H1 (cell line): ENCODE measurements at regions not wholly inside any gene's neighbourhood (a gene's known extent, or its start where the extent isn't known, plus 50 kb on each side); places are given as distances from the start of the nearest gene placed in this dataset.

Source experiments
- CTCF ChIA-PET: fragments of 300-600 bp; sonication (Branson Sonifier 250); formaldehyde crosslinking; loops from one replicate; lab custom pipeline; 2021; ENCODE audit not compliant: partially characterized antibody; lab: Charles Lee
- POLR2A ChIA-PET: fragments of 300-600 bp; sonication (Branson Sonifier 250); formaldehyde crosslinking; loops from one replicate; lab custom pipeline; 2021; ENCODE audit warnings: inconsistent platforms; ENCODE audit not compliant: partially characterized antibody; lab: Charles Lee
- DNase-seq, 2 experiments: peaks; one replicate each; pipeline versions ENCODE4 v3.0.0 to v3.0.0-alpha.2; 2010 to 2022; ENCODE audit warnings: low spot score in 2 of 2, low read depth in 1 of 2, mixed read lengths in 1 of 2
- FAIRE-seq: peaks from 2 replicates; lab custom pipeline; 2011; peaks lifted over from hg19 to GRCh38; lab: Jason Lieb, UNC
- H2AFZ ChIP-seq: 2 replicates; pipeline ENCODE4 v1.8.1; 2012; ENCODE audit warnings: low read length, inconsistent platforms
- H2AK5ac ChIP-seq: 2 replicates; pipeline ENCODE4 v1.6.1; 2013; ENCODE audit warnings: low read depth, low read length
- H2BK120ac ChIP-seq: replicated peaks from 2 replicates; pipeline ENCODE3; 2013; ENCODE audit warnings: low read depth, low read length, inconsistent platforms
- H2BK12ac ChIP-seq: 2 replicates; pipeline ENCODE4 v1.6.1; 2013; ENCODE audit warnings: low read depth, low read length
- H2BK15ac ChIP-seq: 2 replicates; pipeline ENCODE4 v1.6.1; 2013; ENCODE audit warnings: low read length
- H2BK20ac ChIP-seq: 2 replicates; pipeline ENCODE4 v1.6.1; 2013; ENCODE audit warnings: low read length
- H2BK5ac ChIP-seq: 2 replicates; pipeline ENCODE4 v1.6.1; 2013; ENCODE audit warnings: low read depth, low read length
- H3K14ac ChIP-seq: 2 replicates; pipeline ENCODE4 v1.6.1; 2013; ENCODE audit warnings: inconsistent platforms; ENCODE audit not compliant: insufficient read length
- H3K18ac ChIP-seq: 2 replicates; pipeline ENCODE4 v1.6.1; 2013; ENCODE audit warnings: low read length; ENCODE audit errors: extremely low read depth
- H3K23ac ChIP-seq: 2 replicates; pipeline ENCODE4 v1.6.1; 2013; ENCODE audit warnings: inconsistent platforms; ENCODE audit not compliant: insufficient read length
- H3K23me2 ChIP-seq: 2 replicates; pipeline ENCODE4 v1.6.1; 2013; ENCODE audit warnings: low read depth, low read length
- H3K27ac ChIP-seq: 2 replicates; pipeline ENCODE4 v1.6.1; 2011; ENCODE audit warnings: low read depth, low read length, inconsistent platforms
- H3K27me3 ChIP-seq, 4 experiments: replicated peaks in 1 of 4; 1 replicate in 1 of 4; 2 replicates in 3 of 4; pipeline versions ENCODE4 v1.6.1 to v1.8.1; 2011 to 2013; ENCODE audit warnings: low read length in 3 of 4, mild to moderate bottlenecking in 3 of 4, inconsistent platforms in 2 of 4, mixed read lengths in 2 of 4, moderate library complexity in 1 of 4; ENCODE audit not compliant: control insufficient read depth in 3 of 4, insufficient read depth in 3 of 4; ENCODE audit errors: extremely low read depth in 1 of 4
- H3K36me3 ChIP-seq, 4 experiments: 2 replicates each; pipeline versions ENCODE4 v1.6.1 to v1.8.1; 2011 to 2013; ENCODE audit warnings: mild to moderate bottlenecking in 4 of 4, low read length in 3 of 4, moderate library complexity in 2 of 4, control low read depth in 1 of 4, inconsistent platforms in 1 of 4; ENCODE audit not compliant: insufficient read depth in 4 of 4, control insufficient read depth in 2 of 4
- H3K4ac ChIP-seq: replicated peaks from 2 replicates; pipeline ENCODE3; 2013; ENCODE audit warnings: low read length, low read depth, mixed read lengths, inconsistent platforms; ENCODE audit not compliant: insufficient read length
- H3K4me1 ChIP-seq, 4 experiments: replicated peaks in 1 of 4; 1 replicate in 1 of 4; 2 replicates in 3 of 4; pipeline versions ENCODE4 v1.6.1 to v1.8.1; 2011 to 2013; ENCODE audit warnings: low read length in 3 of 4, inconsistent platforms in 2 of 4, mixed read lengths in 1 of 4; ENCODE audit not compliant: insufficient read depth in 4 of 4, control insufficient read depth in 3 of 4
- H3K4me2 ChIP-seq, 2 experiments: 2 replicates each; pipeline versions ENCODE4 v1.6.1 to v1.8.1; 2011 to 2013; ENCODE audit warnings: low read depth in 2 of 2, low read length in 2 of 2, control low read depth in 1 of 2, inconsistent platforms in 1 of 2, mild to moderate bottlenecking in 1 of 2; ENCODE audit not compliant: insufficient read depth in 1 of 2
- H3K4me3 ChIP-seq, 4 experiments: fragments of 200-600, 300-600 bp in 1 of 4; sonication (generic), shearing (Covaris generic), sonication (Bioruptor Twin) in 1 of 4; 2 replicates each; pipeline versions ENCODE4 v1.5.1 to v1.8.1; 2011 to 2016; ENCODE audit warnings: low read length in 4 of 4, low read depth in 3 of 4, control low read depth in 2 of 4, inconsistent platforms in 2 of 4, mild to moderate bottlenecking in 2 of 4, mixed read lengths in 1 of 4, moderate library complexity in 1 of 4; ENCODE audit not compliant: insufficient read depth in 2 of 4; ENCODE audit errors: extremely low read depth in 1 of 4
- H3K56ac ChIP-seq: replicated peaks from 2 replicates; pipeline ENCODE3; 2013; ENCODE audit warnings: low read depth, mild to moderate bottlenecking, mixed read lengths, low read length, inconsistent platforms; ENCODE audit not compliant: insufficient read length
- H3K79me1 ChIP-seq: 2 replicates; pipeline ENCODE4 v1.6.1; 2013; ENCODE audit warnings: low read depth, low read length, control low read depth
- H3K79me2 ChIP-seq, 2 experiments: 2 replicates each; pipeline versions ENCODE4 v1.6.1 to v1.8.1; 2012 to 2013; ENCODE audit warnings: low read length in 2 of 2, mild to moderate bottlenecking in 2 of 2, inconsistent platforms in 1 of 2; ENCODE audit not compliant: insufficient read depth in 2 of 2, control insufficient read depth in 1 of 2
- H3K9ac ChIP-seq, 4 experiments: replicated peaks in 1 of 4; 1 replicate in 1 of 4; 2 replicates in 3 of 4; pipeline versions ENCODE4 v1.6.1 to v1.8.1; 2011 to 2013; ENCODE audit warnings: low read depth in 3 of 4, low read length in 3 of 4, control low read depth in 2 of 4, mild to moderate bottlenecking in 2 of 4, moderate library complexity in 2 of 4, inconsistent platforms in 1 of 4; ENCODE audit errors: extremely low read depth in 1 of 4
- H3K9me3 ChIP-seq, 2 experiments: 2 replicates each; pipeline versions ENCODE4 v1.6.1 to v1.8.1; 2012 to 2013; ENCODE audit warnings: mild to moderate bottlenecking in 2 of 2, moderate library complexity in 2 of 2, control low read depth in 1 of 2, inconsistent platforms in 1 of 2, low read depth in 1 of 2, low read length in 1 of 2, mixed read lengths in 1 of 2; ENCODE audit not compliant: insufficient read depth in 2 of 2
- H4K20me1 ChIP-seq, 2 experiments: replicated peaks in 1 of 2; 2 replicates each; pipeline versions ENCODE3 to v1.8.1; 2011 to 2013; ENCODE audit warnings: inconsistent platforms in 2 of 2, low read length in 2 of 2, mild to moderate bottlenecking in 1 of 2; ENCODE audit not compliant: insufficient read depth in 2 of 2, control insufficient read depth in 1 of 2
- H4K5ac ChIP-seq: 2 replicates; pipeline ENCODE4 v1.6.1; 2013; ENCODE audit warnings: low read length, low read depth, mixed read lengths, inconsistent platforms; ENCODE audit not compliant: insufficient read length
- H4K8ac ChIP-seq: 2 replicates; pipeline ENCODE4 v1.8.0; 2013; ENCODE audit warnings: mild to moderate bottlenecking, moderate library complexity, low read length, inconsistent platforms; ENCODE audit not compliant: insufficient read depth; ENCODE audit errors: extremely low read depth
- H4K91ac ChIP-seq: replicated peaks from 2 replicates; pipeline ENCODE3; 2013; ENCODE audit warnings: low read length, mixed read lengths, inconsistent platforms; ENCODE audit not compliant: insufficient read length
- CREB1 ChIP-seq: IDR thresholded peaks from 2 replicates; pipeline ENCODE4 v1.6.1; 2012; ENCODE audit warnings: inconsistent platforms
- CTBP2 ChIP-seq: IDR thresholded peaks from 2 replicates; pipeline ENCODE4 v1.7.0; 2011; ENCODE audit warnings: borderline replicate concordance, mild to moderate bottlenecking, moderate library complexity, mixed read lengths, low read length; ENCODE audit not compliant: insufficient read depth, insufficient read length
- EGR1 ChIP-seq: IDR thresholded peaks from 2 replicates; pipeline ENCODE4 v1.6.1; 2011; ENCODE audit warnings: low read depth, low read length, borderline replicate concordance
- EP300 ChIP-seq, 2 experiments: IDR thresholded peaks; 1 replicate in 1 of 2; 2 replicates in 1 of 2; pipeline ENCODE4 v1.6.1; 2011 to 2012; ENCODE audit warnings: low read depth in 2 of 2, low read length in 2 of 2, mild to moderate bottlenecking in 2 of 2, borderline replicate concordance in 1 of 2, inconsistent platforms in 1 of 2, moderate library complexity in 1 of 2
- GABPA ChIP-seq: IDR thresholded peaks from 2 replicates; pipeline ENCODE4 v1.6.1; 2011; ENCODE audit warnings: mild to moderate bottlenecking, low read length, moderate library complexity, borderline replicate concordance; ENCODE audit not compliant: insufficient read depth
- RXRA ChIP-seq: IDR thresholded peaks from 2 replicates; pipeline ENCODE4 v1.6.1; 2011; ENCODE audit warnings: low read depth, mild to moderate bottlenecking, low read length, moderate library complexity; ENCODE audit not compliant: insufficient read depth
- SIRT6 ChIP-seq: IDR thresholded peaks from one replicate; pipeline ENCODE4 v1.7.1; 2012; ENCODE audit warnings: low read length, inconsistent platforms
- TBP ChIP-seq: IDR thresholded peaks from 2 replicates; pipeline ENCODE4 v1.6.1; 2011; ENCODE audit warnings: low read depth, low read length, improper control_type of control experiment
- YY1 ChIP-seq: IDR thresholded peaks from 2 replicates; pipeline ENCODE4 v1.6.1; 2011; ENCODE audit warnings: low read depth, mild to moderate bottlenecking, low read length
- WGBS, 2 experiments: shearing (Covaris generic) in 1 of 2; methylation state at CpG; one replicate each; pipeline versions ENCODE4 v1.1.6 to v1.1.7; 2013 to 2015; ENCODE audit warnings: low lambda C conversion rate in 2 of 2, mixed read lengths in 2 of 2, inconsistent platforms in 1 of 2, low coverage in 1 of 2, missing lambda C conversion rate in 1 of 2; ENCODE audit not compliant: insufficient replicate concordance in 2 of 2, insufficient coverage in 1 of 2, insufficient read length in 1 of 2; ENCODE audit errors: extremely low coverage in 1 of 2, missing lambda C conversion rate in 1 of 2; 5-methylcytosine and 5-hydroxymethylcytosine counted together
- TF ChIP-seq, protein P1 (sequence below): IDR thresholded peaks from 2 replicates; pipeline ENCODE4 v1.6.1; 2012; ENCODE audit warnings: low read length, inconsistent platforms
- TF ChIP-seq, protein P2 (sequence below): IDR thresholded peaks from 2 replicates; pipeline ENCODE4 v1.6.1; 2012; ENCODE audit warnings: inconsistent platforms

DNA sequence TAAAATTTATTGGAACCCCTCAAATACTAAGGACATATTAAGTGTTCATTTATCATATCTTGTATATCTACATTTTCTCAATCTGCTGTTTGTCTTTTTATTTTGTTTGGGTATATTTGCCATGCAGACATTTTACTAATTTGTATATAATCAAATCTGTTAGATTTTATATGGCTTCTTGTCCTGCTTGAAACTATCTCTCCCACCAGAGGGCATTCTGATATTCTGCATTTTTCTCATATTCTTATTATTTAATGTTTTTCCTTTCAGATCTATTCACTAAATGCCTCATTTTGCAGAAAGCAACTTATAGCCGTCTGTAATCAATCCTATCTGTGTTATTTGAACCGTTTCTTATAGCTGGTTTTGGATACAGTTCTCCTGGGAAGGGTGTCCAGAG, 745.5 kb downstream of the LRRIQ3 start:
- H3K27me3 ChIP-seq, result no peaks in the 10 kb centered on the region
- POLR2A ChIA-PET, result no interaction called here
- no peak overlapping the region for H4K91ac ChIP-seq
- CTCF ChIA-PET, result no interaction called here
- H4K5ac ChIP-seq, result no peak overlapping the region
- no peaks in the 10 kb centered on the region for H3K36me3 ChIP-seq
- H3K79me1 ChIP-seq, result no peaks in the 10 kb centered on the region
- no peak overlapping the region for H3K4me2 ChIP-seq
- H3K4me1 ChIP-seq, result no peaks in the 10 kb centered on the region
- no peak overlapping the region for H2BK5ac ChIP-seq
- no peak overlapping the region for H2BK12ac ChIP-seq
- DNase-seq (no peak), FAIRE-seq (no peak)
- no peaks in the 10 kb centered on the region for H3K79me2 ChIP-seq
- no peak overlapping the region for H2BK120ac ChIP-seq
- H3K18ac ChIP-seq, result no peak overlapping the region
- no peak overlapping the region for H2AK5ac ChIP-seq
- no peak overlapping the region for H3K56ac ChIP-seq
- no peak overlapping the region for H2BK20ac ChIP-seq
- no peaks in the 10 kb centered on the region for H4K20me1 ChIP-seq
- no peaks in the 10 kb centered on the region for H3K9me3 ChIP-seq
- TF ChIP-seq EGR1 (no peak), SIRT6 (no peak), EP300 (IDR thresholded peaks at IDR 0.05; ENCODE audit: borderline replicate concordance in 1 of 2, low read depth in 2 of 2, low read length in 2 of 2) (no peak), RXRA (no peak), CTBP2 (no peak), YY1 (no peak), TBP (no peak), GABPA (no peak), CREB1 (no peak)
- TF ChIP-seq, protein P1, sequence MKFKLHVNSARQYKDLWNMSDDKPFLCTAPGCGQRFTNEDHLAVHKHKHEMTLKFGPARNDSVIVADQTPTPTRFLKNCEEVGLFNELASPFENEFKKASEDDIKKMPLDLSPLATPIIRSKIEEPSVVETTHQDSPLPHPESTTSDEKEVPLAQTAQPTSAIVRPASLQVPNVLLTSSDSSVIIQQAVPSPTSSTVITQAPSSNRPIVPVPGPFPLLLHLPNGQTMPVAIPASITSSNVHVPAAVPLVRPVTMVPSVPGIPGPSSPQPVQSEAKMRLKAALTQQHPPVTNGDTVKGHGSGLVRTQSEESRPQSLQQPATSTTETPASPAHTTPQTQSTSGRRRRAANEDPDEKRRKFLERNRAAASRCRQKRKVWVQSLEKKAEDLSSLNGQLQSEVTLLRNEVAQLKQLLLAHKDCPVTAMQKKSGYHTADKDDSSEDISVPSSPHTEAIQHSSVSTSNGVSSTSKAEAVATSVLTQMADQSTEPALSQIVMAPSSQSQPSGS, result no peak
- TF ChIP-seq, protein P2, sequence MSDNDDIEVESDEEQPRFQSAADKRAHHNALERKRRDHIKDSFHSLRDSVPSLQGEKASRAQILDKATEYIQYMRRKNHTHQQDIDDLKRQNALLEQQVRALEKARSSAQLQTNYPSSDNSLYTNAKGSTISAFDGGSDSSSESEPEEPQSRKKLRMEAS, result no peak
- H3K23ac ChIP-seq, result no peak overlapping the region
- no peak overlapping the region for H3K4ac ChIP-seq
- H3K23me2 ChIP-seq, result no peaks in the 10 kb centered on the region
- WGBS, 2 experiments, result 43% methylated on average over 2 of the region's 2 CpGs; no CpG with 5 or more reads in 1 of the 2 experiments
- no peak overlapping the region for H3K14ac ChIP-seq
- no peak overlapping the region for H2AFZ ChIP-seq
- H3K9ac ChIP-seq, result no peak overlapping the region
- no peak overlapping the region for H3K4me3 ChIP-seq
- H4K8ac ChIP-seq, result no peak overlapping the region
- H3K27ac ChIP-seq, result no peak overlapping the region
- H2BK15ac ChIP-seq, result no peak overlapping the region
